H9 (cell line): ENCODE measurements at regions not wholly inside any gene's neighbourhood (a gene's known extent, or its start where the extent isn't known, plus 50 kb on each side); places are given as distances from the start of the nearest gene placed in this dataset.

Experiments
- DNase-seq: peaks from one replicate; pipeline ENCODE4 v3.0.0-alpha.2; 2017
- H2AFZ ChIP-seq: one replicate; pipeline ENCODE4 v1.6.1; 2013; ENCODE audit warnings: mild to moderate bottlenecking, low read length, control low read depth, moderate library complexity
- H2AK5ac ChIP-seq: 2 replicates; pipeline ENCODE4 v1.6.1; 2013; ENCODE audit warnings: low read length, control low read depth, mixed read lengths; ENCODE audit not compliant: insufficient read length
- H2BK120ac ChIP-seq: one replicate; pipeline ENCODE4 v1.6.1; 2013; ENCODE audit warnings: low read depth, mild to moderate bottlenecking, low read length, control low read depth, inconsistent platforms; ENCODE audit not compliant: poor library complexity, severe bottlenecking
- H2BK12ac ChIP-seq: 2 replicates; pipeline ENCODE4 v1.6.1; 2013; ENCODE audit warnings: low read length, control low read depth, mixed read lengths, low read depth; ENCODE audit not compliant: insufficient read length
- H2BK15ac ChIP-seq: 2 replicates; pipeline ENCODE4 v1.6.1; 2013; ENCODE audit warnings: low read depth, low read length, control low read depth
- H2BK20ac ChIP-seq: one replicate; pipeline ENCODE4 v1.6.1; 2013; ENCODE audit warnings: low read depth, mild to moderate bottlenecking, low read length, control low read depth, inconsistent platforms; ENCODE audit not compliant: poor library complexity, severe bottlenecking
- H2BK5ac ChIP-seq: 2 replicates; pipeline ENCODE4 v1.6.1; 2013; ENCODE audit warnings: low read length, control low read depth, mixed read lengths; ENCODE audit not compliant: insufficient read length
- H3K14ac ChIP-seq: 2 replicates; pipeline ENCODE4 v1.6.1; 2013; ENCODE audit warnings: low read length, control low read depth; ENCODE audit not compliant: insufficient read depth
- H3K18ac ChIP-seq: 2 replicates; pipeline ENCODE4 v1.6.1; 2013; ENCODE audit warnings: low read depth, mild to moderate bottlenecking, mixed read lengths, low read length, control low read depth; ENCODE audit not compliant: insufficient read length
- H3K23ac ChIP-seq: 2 replicates; pipeline ENCODE4 v1.6.1; 2013; ENCODE audit warnings: low read length, control low read depth, mixed read lengths, low read depth; ENCODE audit not compliant: insufficient read length
- H3K23me2 ChIP-seq: 2 replicates; pipeline ENCODE4 v1.6.1; 2013; ENCODE audit warnings: low read depth, mild to moderate bottlenecking, mixed read lengths, low read length, control low read depth; ENCODE audit not compliant: insufficient read length, poor library complexity, severe bottlenecking
- H3K27ac ChIP-seq: 2 replicates; pipeline ENCODE4 v1.5.1; 2013; ENCODE audit warnings: low read length, control low read depth, mixed read lengths, low read depth; ENCODE audit not compliant: insufficient read length
- H3K27me3 ChIP-seq: 2 replicates; pipeline ENCODE4 v1.6.1; 2013; ENCODE audit warnings: low read length, control low read depth, inconsistent platforms; ENCODE audit not compliant: insufficient read depth
- H3K4ac ChIP-seq: 2 replicates; pipeline ENCODE4 v1.6.1; 2013; ENCODE audit warnings: low read depth, mild to moderate bottlenecking, control low read depth, inconsistent platforms, low read length, moderate library complexity
- H3K4me1 ChIP-seq: 2 replicates; pipeline ENCODE4 v1.6.1; 2013; ENCODE audit warnings: low read length, control low read depth, inconsistent platforms; ENCODE audit not compliant: insufficient read depth
- H3K4me2 ChIP-seq: 2 replicates; pipeline ENCODE4 v1.6.1; 2013; ENCODE audit warnings: low read length, control low read depth, mixed read lengths; ENCODE audit not compliant: insufficient read length, insufficient read depth
- H3K56ac ChIP-seq: 2 replicates; pipeline ENCODE4 v1.6.1; 2013; ENCODE audit warnings: low read depth, mild to moderate bottlenecking, mixed read lengths, low read length, control low read depth; ENCODE audit not compliant: insufficient read length
- H3K79me1 ChIP-seq: 2 replicates; pipeline ENCODE4 v1.6.1; 2013; ENCODE audit warnings: low read depth, mild to moderate bottlenecking, moderate library complexity, low read length, control low read depth, inconsistent platforms; ENCODE audit not compliant: insufficient read depth, poor library complexity, severe bottlenecking
- H3K79me2 ChIP-seq: 2 replicates; pipeline ENCODE4 v1.6.1; 2013; ENCODE audit warnings: low read length, control low read depth, inconsistent platforms; ENCODE audit not compliant: insufficient read depth
- H3K9ac ChIP-seq: 2 replicates; pipeline ENCODE4 v1.6.1; 2013; ENCODE audit warnings: low read length, control low read depth, mixed read lengths; ENCODE audit not compliant: insufficient read length; ENCODE audit errors: extremely low read depth
- H3K9me3 ChIP-seq: one replicate; pipeline ENCODE4 v1.6.1; 2013; ENCODE audit warnings: low read depth, low read length, inconsistent platforms; ENCODE audit not compliant: control insufficient read depth
- H3T11ph ChIP-seq: one replicate; pipeline ENCODE4 v1.6.1; 2013; ENCODE audit warnings: mild to moderate bottlenecking, low read length, control low read depth, inconsistent platforms
- H4K20me1 ChIP-seq: one replicate; pipeline ENCODE4 v1.6.1; 2013; ENCODE audit not compliant: control insufficient read depth, insufficient read length, insufficient read depth
- H4K5ac ChIP-seq: 2 replicates; pipeline ENCODE4 v1.6.1; 2013; ENCODE audit warnings: low read depth, mild to moderate bottlenecking, mixed read lengths, low read length, control low read depth; ENCODE audit not compliant: insufficient read length
- H4K8ac ChIP-seq: replicated peaks from 2 replicates; pipeline ENCODE4 v1.6.1; 2013; ENCODE audit warnings: low read length, control low read depth, mixed read lengths, low read depth; ENCODE audit not compliant: insufficient read length
- H4K91ac ChIP-seq: 2 replicates; pipeline ENCODE4 v1.6.1; 2013; ENCODE audit warnings: low read depth, mild to moderate bottlenecking, moderate library complexity, mixed read lengths, low read length, control low read depth; ENCODE audit not compliant: insufficient read length
- H3K27ac Mint-ChIP-seq, 3 experiments: 2 replicates in 2 of 3; 3 replicates in 1 of 3; pipeline ENCODE4 v1.8.0; 2020 to 2021; ENCODE audit warnings: mixed read lengths in 3 of 3, mild to moderate bottlenecking in 1 of 3, moderate library complexity in 1 of 3
- H3K27me3 Mint-ChIP-seq: 2 replicates; pipeline ENCODE4 v1.8.0; 2021; ENCODE audit warnings: low read depth, mild to moderate bottlenecking, moderate library complexity, mixed read lengths
- H3K36me3 Mint-ChIP-seq, 3 experiments: 2 replicates in 2 of 3; 3 replicates in 1 of 3; pipeline ENCODE4 v1.8.0; 2020 to 2021; ENCODE audit warnings: low read depth in 3 of 3, mixed read lengths in 3 of 3; ENCODE audit not compliant: insufficient read depth in 1 of 3
- H3K4me1 Mint-ChIP-seq, 2 experiments: 2 replicates each; pipeline ENCODE4 v1.8.0; 2020; ENCODE audit warnings: mixed read lengths in 2 of 2
- H3K4me3 Mint-ChIP-seq, 2 experiments: 2 replicates in 1 of 2; 3 replicates in 1 of 2; pipeline ENCODE4 v1.8.0; 2020 to 2021; ENCODE audit warnings: mild to moderate bottlenecking in 2 of 2, mixed read lengths in 2 of 2, moderate library complexity in 1 of 2
- H3K9me3 Mint-ChIP-seq, 2 experiments: 2 replicates in 1 of 2; 3 replicates in 1 of 2; pipeline ENCODE4 v1.8.0; 2020; ENCODE audit warnings: mild to moderate bottlenecking in 2 of 2, mixed read lengths in 2 of 2, moderate library complexity in 1 of 2
- WGBS: extraction: QIAGEN DNeasy Blood & Tissue Kit; methylation state at CpG from one replicate; pipeline ENCODE4 v1.1.7; 2013; ENCODE audit warnings: missing lambda C conversion rate, low lambda C conversion rate, mixed read lengths; ENCODE audit not compliant: insufficient read length; ENCODE audit errors: extremely low coverage; 5-methylcytosine and 5-hydroxymethylcytosine counted together
- TF ChIP-seq, protein P1 (sequence below): fragments of 200-600 bp; sonication (generic); conservative IDR thresholded peaks from 3 replicates; pipeline ENCODE4 v1.8.0; 2021; ENCODE audit warnings: antibody characterized with exemption, mild to moderate bottlenecking

DNA sequence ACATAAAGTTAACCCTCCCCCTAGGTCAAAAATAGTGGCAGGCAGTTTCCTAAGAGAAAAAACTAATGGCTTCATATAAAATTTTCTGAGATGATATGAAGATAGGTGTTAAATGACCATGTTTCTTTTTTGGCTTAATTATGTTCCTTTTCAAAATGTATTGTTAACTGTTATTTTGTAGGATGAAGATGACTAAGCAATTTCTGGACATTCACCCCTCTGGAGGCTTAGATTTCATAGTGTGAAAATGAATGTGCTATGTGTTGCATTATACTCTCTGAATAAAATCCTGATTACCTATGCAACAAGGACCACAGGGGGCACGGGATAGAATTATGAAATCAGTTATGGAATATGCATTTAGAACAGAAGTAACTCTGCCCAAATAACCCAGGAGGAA is 233.5 kb downstream of the MRPS30 start:
- Mint-ChIP-seq H3K4me1 (peaks cover 8 to 10% of the 10 kb centered on the region in 2 experiments), H3K9me3 (no peaks in the 10 kb centered on the region), H3K27ac (no peak overlapping the region), H3K36me3 (no peaks in the 10 kb centered on the region), H3K27me3 (no peaks in the 10 kb centered on the region), H3K4me3 (no peak overlapping the region)
- H3K4ac ChIP-seq: no peak overlapping the region
- no peak overlapping the region for H4K8ac ChIP-seq
- no peaks in the 10 kb centered on the region for H3K9me3 ChIP-seq
- no peak overlapping the region for H2AFZ ChIP-seq
- no peak for DNase-seq
- H3K18ac ChIP-seq: no peak overlapping the region
- no peak overlapping the region for H3K27ac ChIP-seq
- no peak overlapping the region for H2BK5ac ChIP-seq
- H2BK15ac ChIP-seq: no peak overlapping the region
- H3K9ac ChIP-seq: no peak overlapping the region
- no peak overlapping the region for H4K91ac ChIP-seq
- H3K79me1 ChIP-seq: no peaks in the 10 kb centered on the region
- H3T11ph ChIP-seq: no peak overlapping the region
- no peak overlapping the region for H3K56ac ChIP-seq
- no CpG with 5 or more reads among the region's 1 CpG for WGBS
- TF ChIP-seq, protein P1, sequence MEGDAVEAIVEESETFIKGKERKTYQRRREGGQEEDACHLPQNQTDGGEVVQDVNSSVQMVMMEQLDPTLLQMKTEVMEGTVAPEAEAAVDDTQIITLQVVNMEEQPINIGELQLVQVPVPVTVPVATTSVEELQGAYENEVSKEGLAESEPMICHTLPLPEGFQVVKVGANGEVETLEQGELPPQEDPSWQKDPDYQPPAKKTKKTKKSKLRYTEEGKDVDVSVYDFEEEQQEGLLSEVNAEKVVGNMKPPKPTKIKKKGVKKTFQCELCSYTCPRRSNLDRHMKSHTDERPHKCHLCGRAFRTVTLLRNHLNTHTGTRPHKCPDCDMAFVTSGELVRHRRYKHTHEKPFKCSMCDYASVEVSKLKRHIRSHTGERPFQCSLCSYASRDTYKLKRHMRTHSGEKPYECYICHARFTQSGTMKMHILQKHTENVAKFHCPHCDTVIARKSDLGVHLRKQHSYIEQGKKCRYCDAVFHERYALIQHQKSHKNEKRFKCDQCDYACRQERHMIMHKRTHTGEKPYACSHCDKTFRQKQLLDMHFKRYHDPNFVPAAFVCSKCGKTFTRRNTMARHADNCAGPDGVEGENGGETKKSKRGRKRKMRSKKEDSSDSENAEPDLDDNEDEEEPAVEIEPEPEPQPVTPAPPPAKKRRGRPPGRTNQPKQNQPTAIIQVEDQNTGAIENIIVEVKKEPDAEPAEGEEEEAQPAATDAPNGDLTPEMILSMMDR: no peak
- H3K4me2 ChIP-seq: no peak overlapping the region
- H3K27me3 ChIP-seq: no peaks in the 10 kb centered on the region
- H3K23me2 ChIP-seq: no peaks in the 10 kb centered on the region
- no peaks in the 10 kb centered on the region for H3K79me2 ChIP-seq
- no peak overlapping the region for H4K5ac ChIP-seq
- H2AK5ac ChIP-seq: no peak overlapping the region
- no peak overlapping the region for H2BK20ac ChIP-seq
- H2BK120ac ChIP-seq: no peak overlapping the region
- no peaks in the 10 kb centered on the region for H3K4me1 ChIP-seq
- no peak overlapping the region for H3K23ac ChIP-seq
- H4K20me1 ChIP-seq: no peaks in the 10 kb centered on the region
- no peak overlapping the region for H2BK12ac ChIP-seq
- no peak overlapping the region for H3K14ac ChIP-seq
